Stimulated activated naive CD8-positive, alpha-beta T cell treated with anti-CD3 and anti-CD28 coated beads, Interleukin-15, Interleukin-2, amounts not matched to agents 100 ng/mL and 50 ng/mL, for 24 hours (primary cell): ENCODE measurements at regions not wholly inside any gene's neighbourhood (a gene's known extent, or its start where the extent isn't known, plus 50 kb on each side); places are given as distances from the start of the nearest gene placed in this dataset.

Experiments used
- H3K27ac Mint-ChIP-seq: one replicate; pipeline ENCODE4 v1.8.0; 2021; ENCODE audit warnings: mild to moderate bottlenecking, mixed read lengths
- H3K27me3 Mint-ChIP-seq: one replicate; pipeline ENCODE4 v1.8.0; 2021; ENCODE audit warnings: mixed read lengths
- H3K36me3 Mint-ChIP-seq: one replicate; pipeline ENCODE4 v1.8.0; 2021; ENCODE audit warnings: low read depth, mixed read lengths
- H3K4me1 Mint-ChIP-seq: one replicate; pipeline ENCODE4 v1.8.0; 2021; ENCODE audit warnings: low read depth, mixed read lengths
- H3K4me3 Mint-ChIP-seq: one replicate; pipeline ENCODE4 v1.8.0; 2021; ENCODE audit warnings: mild to moderate bottlenecking, mixed read lengths
- H3K9me3 Mint-ChIP-seq: one replicate; pipeline ENCODE4 v1.8.0; 2021; ENCODE audit warnings: mixed read lengths

DNA sequence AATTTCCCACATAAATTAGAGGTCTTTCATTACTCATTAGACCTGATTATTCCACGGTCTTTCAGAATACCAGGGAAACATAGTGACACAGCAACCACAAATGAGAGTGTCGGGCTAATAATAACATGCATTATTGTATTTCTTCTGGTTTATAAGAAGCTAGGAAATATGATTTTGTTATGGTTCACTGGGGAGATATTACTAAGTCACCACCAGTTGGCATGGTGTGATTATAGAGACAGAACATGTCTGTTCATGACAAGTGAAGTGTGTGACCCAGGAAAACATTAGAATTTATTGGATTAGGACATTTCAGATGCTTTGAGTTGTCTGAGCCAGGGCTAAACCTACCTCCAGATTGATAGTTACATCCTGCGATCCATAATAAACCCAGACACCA, 494.4 kb downstream of the FBXO15 start:
- no peaks in the 10 kb centered on the region for H3K36me3 Mint-ChIP-seq
- H3K27me3 Mint-ChIP-seq = no peaks in the 10 kb centered on the region
- no peaks in the 10 kb centered on the region for H3K9me3 Mint-ChIP-seq
- no peak overlapping the region for H3K27ac Mint-ChIP-seq
- no peak overlapping the region for H3K4me3 Mint-ChIP-seq
- no peaks in the 10 kb centered on the region for H3K4me1 Mint-ChIP-seq

DNA sequence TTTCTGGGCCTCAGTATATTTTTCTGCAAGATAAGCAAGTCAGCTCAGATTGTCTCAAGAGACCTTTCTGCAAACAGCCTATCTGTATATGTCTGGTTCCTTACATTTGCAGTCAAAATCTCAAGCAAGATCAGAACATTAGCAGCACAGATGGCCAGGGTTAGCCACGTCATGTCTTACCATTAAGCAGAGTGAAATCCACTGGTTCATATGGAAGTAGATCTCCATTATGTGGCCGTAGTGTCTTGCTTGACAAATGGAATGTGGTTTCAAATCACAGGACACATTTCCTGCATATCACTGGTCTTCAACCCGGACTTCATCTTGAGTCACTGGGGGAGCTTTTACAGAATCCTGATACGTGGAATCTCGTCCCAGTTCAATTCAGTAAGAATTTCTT, 500.2 kb downstream of the FBXO15 start:
- Mint-ChIP-seq H3K4me3 (no peak overlapping the region), H3K27ac (no peak overlapping the region), H3K4me1 (no peaks in the 10 kb centered on the region), H3K27me3 (no peaks in the 10 kb centered on the region), H3K9me3 (no peaks in the 10 kb centered on the region), H3K36me3 (no peaks in the 10 kb centered on the region)

DNA sequence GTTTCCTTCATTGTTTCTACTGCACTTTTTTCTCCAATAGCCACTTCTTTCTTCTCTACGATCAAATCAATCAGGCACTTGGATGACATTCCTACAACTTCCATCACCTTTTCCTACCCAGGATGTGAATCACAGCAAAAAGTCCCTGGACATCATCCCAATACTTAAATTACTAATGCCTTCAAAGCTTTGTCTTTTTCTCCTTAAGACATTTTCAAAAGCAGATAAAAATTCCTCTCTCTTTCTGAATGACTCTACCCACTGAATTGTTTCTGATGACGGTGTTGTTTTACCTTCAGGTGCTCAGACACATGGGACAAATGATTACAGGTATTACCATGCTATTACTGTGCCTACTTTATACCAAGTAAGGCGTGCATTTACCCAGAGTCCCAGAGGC, 500.9 kb downstream of the FBXO15 start:
- no peaks in the 10 kb centered on the region for H3K27me3 Mint-ChIP-seq
- no peak overlapping the region for H3K27ac Mint-ChIP-seq
- no peaks in the 10 kb centered on the region for H3K36me3 Mint-ChIP-seq
- no peaks in the 10 kb centered on the region for H3K9me3 Mint-ChIP-seq
- H3K4me3 Mint-ChIP-seq = no peak overlapping the region
- H3K4me1 Mint-ChIP-seq = no peaks in the 10 kb centered on the region

DNA sequence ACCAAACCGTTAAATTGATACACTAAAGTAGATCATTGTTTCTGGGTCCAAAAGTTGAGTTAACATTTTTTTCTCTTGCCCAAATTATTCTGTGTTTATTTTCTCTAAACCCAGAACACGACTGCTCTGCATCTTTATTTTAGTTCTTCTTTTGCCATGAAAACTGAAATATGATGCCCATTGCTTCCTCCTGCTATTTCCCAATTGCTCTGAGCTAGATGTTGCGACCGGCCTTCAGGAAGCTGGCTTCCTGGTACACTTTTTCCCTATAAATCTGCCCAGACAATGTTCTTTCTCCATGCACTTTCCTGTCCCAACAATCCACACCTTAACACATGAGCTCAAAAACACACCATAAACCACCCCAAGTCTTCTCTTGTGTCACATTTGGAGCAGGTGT, 501.4 kb downstream of the FBXO15 start:
- H3K36me3 Mint-ChIP-seq = no peaks in the 10 kb centered on the region
- H3K4me1 Mint-ChIP-seq = no peaks in the 10 kb centered on the region
- no peaks in the 10 kb centered on the region for H3K9me3 Mint-ChIP-seq
- no peaks in the 10 kb centered on the region for H3K27me3 Mint-ChIP-seq
- no peak overlapping the region for H3K4me3 Mint-ChIP-seq
- H3K27ac Mint-ChIP-seq = no peak overlapping the region

DNA sequence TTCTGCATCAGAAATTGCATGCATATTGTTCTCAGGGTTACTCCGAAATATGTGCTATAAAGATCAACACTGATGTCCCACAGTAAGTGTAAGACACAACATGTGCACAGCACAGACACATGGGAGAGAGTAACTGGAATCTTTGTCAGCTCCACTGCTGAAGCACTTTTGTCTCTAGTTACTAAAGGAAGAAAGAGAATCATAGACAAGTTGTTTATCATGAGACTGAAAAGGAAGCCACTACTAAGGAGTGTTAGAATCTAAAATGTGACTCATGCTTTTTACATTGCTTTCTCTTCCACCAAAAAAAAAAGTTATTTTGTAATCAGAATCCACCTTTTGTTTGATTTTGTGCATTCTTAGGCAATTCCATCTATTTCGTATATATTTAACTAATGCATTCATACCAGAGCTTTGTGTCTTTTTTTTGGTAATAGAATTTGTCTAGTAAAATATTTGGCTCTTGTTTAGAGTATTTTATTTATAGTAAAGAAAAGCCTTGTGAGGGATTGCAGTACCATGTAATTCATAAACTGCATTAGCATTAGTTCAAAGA, 502.4 kb downstream of the FBXO15 start:
- Mint-ChIP-seq H3K36me3 (no peaks in the 10 kb centered on the region), H3K27ac (no peak overlapping the region), H3K9me3 (no peaks in the 10 kb centered on the region), H3K4me1 (no peaks in the 10 kb centered on the region), H3K4me3 (no peak overlapping the region), H3K27me3 (no peaks in the 10 kb centered on the region)

DNA sequence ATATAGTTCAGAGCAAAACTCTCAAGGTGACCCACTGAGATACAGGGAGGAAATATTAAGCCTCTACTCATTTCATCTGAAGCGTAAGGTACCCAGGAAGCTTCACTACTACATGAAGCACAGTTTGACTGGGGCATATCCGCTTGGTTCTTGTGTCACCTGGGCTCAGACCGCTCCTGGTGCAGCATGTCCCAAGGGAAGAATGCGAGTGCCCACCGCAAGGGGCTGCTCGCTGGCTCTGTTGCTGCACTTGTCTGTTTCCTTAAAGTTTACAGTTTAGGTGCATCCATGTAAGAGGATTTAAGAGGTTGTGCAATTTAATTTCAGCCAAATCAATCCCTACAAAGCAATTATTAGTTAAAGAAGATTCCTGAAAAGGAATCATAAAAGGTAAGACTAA, 507.8 kb downstream of the FBXO15 start:
- Mint-ChIP-seq H3K27ac (no peak overlapping the region), H3K36me3 (no peaks in the 10 kb centered on the region), H3K4me3 (no peak overlapping the region), H3K27me3 (no peaks in the 10 kb centered on the region), H3K4me1 (no peaks in the 10 kb centered on the region), H3K9me3 (no peaks in the 10 kb centered on the region)

DNA sequence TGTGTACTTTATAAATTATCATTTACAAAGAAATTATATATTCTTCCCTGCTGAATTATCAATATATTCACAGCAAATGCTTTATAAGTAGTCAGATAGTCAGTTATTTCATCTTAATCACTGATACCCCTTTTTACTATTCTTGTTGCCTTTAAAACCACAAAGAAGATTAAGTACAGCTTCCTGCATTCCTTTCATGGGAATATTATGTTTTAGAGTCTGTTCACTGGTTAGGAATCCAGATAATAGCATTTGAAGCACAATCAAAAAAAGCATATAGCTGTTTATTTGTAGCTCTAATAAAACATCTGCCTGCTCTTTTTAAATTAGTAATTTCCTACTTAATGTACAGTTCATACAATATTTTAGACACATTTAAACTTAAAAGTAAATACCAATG, 508.9 kb downstream of the FBXO15 start:
- peaks cover 5% of the 10 kb centered on the region for H3K9me3 Mint-ChIP-seq
- H3K27me3 Mint-ChIP-seq = no peaks in the 10 kb centered on the region
- no peak overlapping the region for H3K27ac Mint-ChIP-seq
- H3K36me3 Mint-ChIP-seq = no peaks in the 10 kb centered on the region
- H3K4me1 Mint-ChIP-seq = no peaks in the 10 kb centered on the region
- no peak overlapping the region for H3K4me3 Mint-ChIP-seq

DNA sequence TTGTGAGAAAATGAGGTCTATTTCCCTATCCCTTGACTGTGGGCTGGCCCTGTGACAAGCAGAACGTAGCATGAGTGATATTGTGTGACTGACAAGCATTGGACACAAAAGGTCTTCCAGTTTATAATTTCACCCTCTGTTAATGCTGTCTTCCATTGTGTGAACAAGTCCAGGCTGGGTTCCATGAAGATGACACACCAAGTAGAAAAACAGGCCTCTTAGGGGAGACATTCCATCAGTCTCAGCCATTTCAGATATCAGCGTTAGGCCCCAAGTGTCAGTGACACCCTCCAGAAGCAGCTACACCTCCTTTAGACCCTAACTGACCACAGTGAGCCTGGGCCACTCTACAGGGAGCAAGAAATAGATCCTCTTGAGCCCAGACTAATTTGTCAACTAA, 511.3 kb downstream of the FBXO15 start:
- Mint-ChIP-seq H3K4me1 (no peaks in the 10 kb centered on the region), H3K27me3 (no peaks in the 10 kb centered on the region), H3K4me3 (no peak overlapping the region), H3K36me3 (no peaks in the 10 kb centered on the region), H3K27ac (no peak overlapping the region), H3K9me3 (peaks cover 5% of the 10 kb centered on the region)

DNA sequence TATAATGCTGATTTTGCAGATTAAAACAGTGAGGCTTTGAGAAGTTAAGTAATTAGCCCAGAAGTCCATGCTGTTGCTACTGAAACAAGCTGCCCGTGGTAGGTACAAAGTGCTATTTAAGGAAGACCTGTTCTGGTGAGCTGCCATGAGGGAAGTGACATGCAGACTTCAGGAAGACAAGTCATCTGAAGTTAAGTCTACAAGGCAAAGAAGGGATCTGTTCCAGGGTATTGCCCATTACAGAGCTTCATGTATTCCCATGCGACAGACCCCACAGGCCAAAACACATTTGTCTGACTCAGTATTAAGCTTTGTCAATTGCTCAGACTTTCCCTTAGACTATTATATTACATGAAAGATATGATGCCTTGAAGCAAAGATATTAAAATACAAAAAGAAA, 520.8 kb downstream of the FBXO15 start:
- Mint-ChIP-seq H3K36me3 (no peaks in the 10 kb centered on the region), H3K27ac (no peak overlapping the region), H3K9me3 (no peaks in the 10 kb centered on the region), H3K4me3 (no peak overlapping the region), H3K4me1 (no peaks in the 10 kb centered on the region), H3K27me3 (no peaks in the 10 kb centered on the region)

DNA sequence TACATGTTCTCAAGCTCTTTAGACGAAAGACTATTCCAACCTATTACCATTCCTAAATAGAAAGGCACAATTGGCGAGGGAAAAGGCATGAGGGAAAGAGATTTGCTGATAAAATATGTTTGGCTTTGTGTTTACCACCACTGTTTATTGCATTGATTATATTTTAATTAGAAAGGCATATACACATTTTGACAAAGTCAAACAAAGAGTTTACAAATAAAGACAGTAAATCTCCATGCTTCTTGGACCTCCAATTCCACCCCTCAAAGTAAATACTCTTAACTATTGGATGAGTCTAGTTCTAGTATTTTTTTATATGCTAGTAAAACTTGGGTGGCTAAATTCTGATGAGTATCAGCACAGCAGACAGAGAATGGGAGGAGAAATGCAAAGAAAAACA, 521.4 kb downstream of the FBXO15 start:
- Mint-ChIP-seq H3K36me3 (no peaks in the 10 kb centered on the region), H3K4me1 (no peaks in the 10 kb centered on the region), H3K4me3 (no peak overlapping the region), H3K9me3 (no peaks in the 10 kb centered on the region), H3K27ac (no peak overlapping the region), H3K27me3 (no peaks in the 10 kb centered on the region)

DNA sequence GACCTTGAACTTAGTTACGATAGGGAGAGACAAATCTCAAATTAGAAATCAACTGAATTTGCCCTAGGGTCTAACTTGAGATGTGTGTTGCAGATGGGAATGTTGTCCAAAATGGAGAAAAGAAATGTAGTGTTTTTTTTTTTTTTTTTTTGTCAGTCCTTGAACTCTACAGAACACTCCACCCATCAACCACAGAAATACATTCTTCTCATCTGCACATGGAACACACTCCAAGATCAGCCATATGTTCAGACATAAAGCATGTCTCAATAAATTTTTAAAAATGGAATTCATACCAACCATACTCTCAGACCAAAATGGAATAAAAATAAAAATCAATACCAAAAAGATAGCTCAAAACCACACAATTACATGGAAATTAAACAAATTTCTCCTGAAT, 526.5 kb downstream of the FBXO15 start:
- H3K9me3 Mint-ChIP-seq = no peaks in the 10 kb centered on the region
- no peaks in the 10 kb centered on the region for H3K4me1 Mint-ChIP-seq
- no peaks in the 10 kb centered on the region for H3K36me3 Mint-ChIP-seq
- no peaks in the 10 kb centered on the region for H3K27me3 Mint-ChIP-seq
- no peak overlapping the region for H3K4me3 Mint-ChIP-seq
- no peak overlapping the region for H3K27ac Mint-ChIP-seq

DNA sequence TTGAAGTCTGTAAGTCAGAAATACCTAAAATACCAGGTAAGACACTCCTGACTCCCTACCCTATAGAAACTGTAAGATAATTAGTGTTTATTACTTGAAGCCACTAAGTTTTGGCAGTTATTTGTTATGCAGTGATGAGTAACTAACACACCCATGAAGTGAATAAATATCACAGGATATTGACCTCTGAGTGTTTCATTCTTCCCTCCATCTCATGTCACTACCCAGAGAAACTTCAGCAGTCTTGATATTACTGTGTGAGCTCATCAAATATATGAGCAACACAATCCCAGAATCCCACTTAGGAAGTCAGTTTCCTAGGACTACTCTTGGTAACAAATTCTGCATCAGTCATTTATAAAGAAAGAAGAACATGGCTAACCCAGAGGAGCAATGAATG, 529.7 kb downstream of the FBXO15 start:
- no peaks in the 10 kb centered on the region for H3K9me3 Mint-ChIP-seq
- no peak overlapping the region for H3K27ac Mint-ChIP-seq
- no peak overlapping the region for H3K4me3 Mint-ChIP-seq
- H3K4me1 Mint-ChIP-seq = no peaks in the 10 kb centered on the region
- H3K27me3 Mint-ChIP-seq = no peaks in the 10 kb centered on the region
- H3K36me3 Mint-ChIP-seq = no peaks in the 10 kb centered on the region

DNA sequence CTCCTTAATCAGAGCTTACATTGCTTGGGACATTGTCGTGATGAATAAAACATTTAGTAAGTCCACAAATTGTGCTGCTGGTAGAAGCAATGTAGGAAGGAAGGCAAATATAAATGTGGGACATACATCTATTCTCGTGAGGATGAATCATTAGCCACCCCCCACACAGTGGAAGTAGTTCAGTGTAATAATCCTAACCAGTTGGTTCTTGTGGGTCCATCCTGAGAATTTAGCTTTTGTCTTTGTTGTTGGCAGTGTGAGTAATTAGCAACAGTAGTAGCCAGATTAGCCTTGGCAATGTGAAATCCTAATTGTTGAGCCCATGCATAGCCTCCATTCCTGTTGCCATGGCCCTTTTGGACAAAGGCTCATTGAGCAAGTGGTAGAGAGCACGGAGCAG, 532.1 kb downstream of the FBXO15 start:
- Mint-ChIP-seq H3K27ac (no peak overlapping the region), H3K27me3 (no peaks in the 10 kb centered on the region), H3K9me3 (no peaks in the 10 kb centered on the region), H3K4me3 (no peak overlapping the region), H3K36me3 (no peaks in the 10 kb centered on the region), H3K4me1 (no peaks in the 10 kb centered on the region)

DNA sequence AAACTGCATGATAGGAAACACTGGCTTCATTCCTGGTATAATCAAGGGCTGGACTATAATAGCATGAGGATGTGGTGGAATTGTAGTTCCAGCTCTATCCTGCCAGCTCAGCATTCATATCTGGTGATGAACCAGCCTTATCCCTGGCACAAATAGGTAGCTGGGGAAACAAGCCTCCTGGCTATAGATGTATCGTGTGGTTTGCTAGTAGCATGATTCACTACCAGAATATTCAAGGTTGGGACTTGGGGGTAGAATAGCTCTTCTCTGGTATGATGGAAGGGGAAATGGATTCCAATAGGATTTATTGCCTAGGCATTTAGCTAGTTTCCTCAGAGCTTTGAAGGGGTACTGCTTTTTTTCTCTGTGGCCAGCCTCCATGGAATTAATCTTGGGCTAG, 532.8 kb downstream of the FBXO15 start:
- no peaks in the 10 kb centered on the region for H3K36me3 Mint-ChIP-seq
- no peaks in the 10 kb centered on the region for H3K9me3 Mint-ChIP-seq
- H3K27ac Mint-ChIP-seq = no peak overlapping the region
- H3K27me3 Mint-ChIP-seq = no peaks in the 10 kb centered on the region
- H3K4me1 Mint-ChIP-seq = no peaks in the 10 kb centered on the region
- H3K4me3 Mint-ChIP-seq = no peak overlapping the region

DNA sequence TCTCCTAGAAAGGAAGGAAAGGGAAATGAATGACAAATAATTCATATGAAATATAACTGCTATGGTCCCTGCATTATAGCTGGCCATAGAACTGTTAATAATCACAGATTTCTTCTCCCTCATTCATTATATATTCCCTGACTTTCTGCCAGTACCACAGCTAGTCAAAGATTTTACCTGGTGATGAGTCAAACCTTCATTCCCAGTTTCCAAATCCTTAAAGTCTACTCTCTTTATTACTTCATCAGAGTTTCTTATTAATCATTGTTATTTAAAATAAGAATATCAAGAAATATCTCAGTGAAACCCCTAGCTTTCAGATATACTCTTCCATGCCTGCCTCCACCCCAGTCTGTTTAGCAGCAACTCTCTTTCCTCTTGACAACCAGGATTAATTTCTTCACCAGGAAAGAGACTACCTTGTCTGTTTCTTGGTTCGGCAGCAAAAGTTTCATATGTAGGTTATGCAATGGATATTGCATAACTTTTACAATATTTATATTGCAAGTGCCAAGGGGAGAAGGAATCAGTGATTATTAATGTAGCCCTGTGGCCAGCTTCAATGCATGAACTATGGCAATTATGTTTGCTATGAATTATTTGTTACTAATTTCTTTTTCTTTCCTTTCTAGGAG, 533.8 kb downstream of the FBXO15 start:
- Mint-ChIP-seq H3K9me3 (no peaks in the 10 kb centered on the region), H3K27ac (no peak overlapping the region), H3K27me3 (no peaks in the 10 kb centered on the region), H3K36me3 (no peaks in the 10 kb centered on the region), H3K4me3 (no peak overlapping the region), H3K4me1 (no peaks in the 10 kb centered on the region)

DNA sequence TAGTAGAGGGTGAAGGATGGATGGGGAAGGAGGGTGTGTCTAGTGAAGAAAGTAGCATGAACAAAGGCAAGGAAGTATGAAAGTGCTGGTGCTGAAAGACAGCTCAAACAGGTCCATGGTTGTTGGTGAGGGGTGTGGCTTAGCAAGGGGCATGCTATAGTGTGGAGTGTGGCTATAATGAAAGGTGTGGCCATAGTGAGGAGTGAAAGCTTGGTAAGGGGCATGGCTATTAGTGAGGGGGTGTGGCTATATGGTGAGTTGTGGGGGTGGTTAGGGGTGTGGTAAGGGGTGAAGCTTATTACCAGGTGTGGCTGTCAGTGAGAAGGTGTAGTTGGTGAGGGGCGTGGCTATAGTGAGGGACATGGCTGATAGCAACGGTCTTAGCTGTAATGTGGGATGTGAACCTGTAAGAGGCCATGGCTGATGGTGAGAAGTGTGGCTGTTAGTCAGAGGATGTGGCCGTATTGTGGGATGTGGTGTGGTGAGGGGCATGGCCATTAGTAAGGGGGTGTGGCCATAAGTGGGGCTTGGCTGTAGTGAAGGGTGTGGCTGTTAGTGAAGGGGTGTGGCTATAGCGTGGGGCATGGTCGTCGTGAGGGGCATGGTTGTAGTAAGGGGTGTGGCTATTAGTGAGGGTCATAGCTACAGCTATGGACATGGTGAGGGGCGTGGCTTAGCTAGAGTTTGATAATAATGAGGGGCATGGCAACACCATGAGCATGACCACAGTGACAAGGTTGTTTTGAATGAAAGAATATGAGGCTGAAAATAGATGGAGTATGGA, 549.6 kb downstream of the FBXO15 start:
- no peak overlapping the region for H3K4me3 Mint-ChIP-seq
- no peaks in the 10 kb centered on the region for H3K27me3 Mint-ChIP-seq
- no peaks in the 10 kb centered on the region for H3K4me1 Mint-ChIP-seq
- no peaks in the 10 kb centered on the region for H3K9me3 Mint-ChIP-seq
- no peak overlapping the region for H3K27ac Mint-ChIP-seq
- no peaks in the 10 kb centered on the region for H3K36me3 Mint-ChIP-seq
